Fibroblast of skin of right quadriceps (primary cell): ENCODE measurements at regions not wholly inside any gene's neighbourhood (a gene's known extent, or its start where the extent isn't known, plus 50 kb on each side); places are given as distances from the start of the nearest gene placed in this dataset.
A peak's percentile ranks its signal among the peaks of the same experiment; 100 is the strongest.
"Not testable (repeated sequence)": the region's sequence is repeated elsewhere in the genome, so short reads cannot be mapped to it uniquely, and the experiment has no call there.

ENCODE experiments used
- DNase-seq: peaks from one replicate; pipeline ENCODE4 v3.0.0-alpha.2; 2013

GRCh38 chr5:78726571-78726970, 78.0 kb upstream of the LHFPL2 start:
- peak; percentile 17 for DNase-seq

GRCh38 chr5:78726003-78726402, 77.4 kb upstream of the LHFPL2 start:
- no peak for DNase-seq

GRCh38 chr5:78724061-78724460, 75.5 kb upstream of the LHFPL2 start:
- DNase-seq, result no peak

- DNase-seq, result no peak
These were observed 72.4 kb upstream of the LHFPL2 start for GRCh38 chr5:78720997-78721396.

GRCh38 chr5:78720227-78720985, 71.8 kb upstream of the LHFPL2 start:
- no peak for DNase-seq

- no peak for DNase-seq
These were observed 71.1 kb upstream of the LHFPL2 start for GRCh38 chr5:78719504-78720219.

GRCh38 chr5:78718824-78719223, 70.3 kb upstream of the LHFPL2 start:
- no peak for DNase-seq

- DNase-seq, result peak; percentile 22
These were observed 69.4 kb upstream of the LHFPL2 start for GRCh38 chr5:78717674-78718584.

- peak; percentile 66 for DNase-seq
These were observed 67.6 kb upstream of the LHFPL2 start for GRCh38 chr5:78716206-78716605.

GRCh38 chr5:78715351-78715750, 66.8 kb upstream of the LHFPL2 start:
- DNase-seq, result not testable (repeated sequence)

- DNase-seq, result not testable (repeated sequence)
These were observed 63.1 kb upstream of the LHFPL2 start for GRCh38 chr5:78711670-78712069.

- DNase-seq, result not testable (repeated sequence)
These were observed 61.3 kb upstream of the LHFPL2 start for GRCh38 chr5:78709729-78710430.

- no peak for DNase-seq
These were observed 58.3 kb upstream of the LHFPL2 start for GRCh38 chr5:78706825-78707224.

- no peak for DNase-seq
These were observed 57.8 kb upstream of the LHFPL2 start for GRCh38 chr5:78706381-78706780.

- DNase-seq, result no peak
These were observed 57.3 kb upstream of the LHFPL2 start for GRCh38 chr5:78705826-78706225.

GRCh38 chr5:78701795-78702410, 53.3 kb upstream of the LHFPL2 start:
- no peak for DNase-seq

GRCh38 chr5:78699552-78700153, 51.1 kb upstream of the LHFPL2 start:
- peak; percentile 88 for DNase-seq

GRCh38 chr5:78698191-78698791, 49.7 kb upstream of the LHFPL2 start:
- peak; percentile 52 for DNase-seq
